HepG2 (cell line): ENCODE measurements at regions not wholly inside any gene's neighbourhood (a gene's known extent, or its start where the extent isn't known, plus 50 kb on each side); places are given as distances from the start of the nearest gene placed in this dataset.

Experiments
- AHR ChIP-seq: IDR thresholded peaks from 2 replicates; pipeline ENCODE4 v1.6.1; 2018; ENCODE audit warnings: missing genetic modification reagents, missing compliant biosample characterization
- ATF2 ChIP-seq: sonication (generic); formaldehyde crosslinking; IDR thresholded peaks from 2 replicates; pipeline ENCODE4 v1.4.0; 2020; ENCODE audit warnings: missing genetic modification reagents
- BATF2 ChIP-seq: sonication (generic); formaldehyde crosslinking; IDR thresholded peaks from 2 replicates; pipeline ENCODE4 v1.8.0; 2022; ENCODE audit warnings: mild to moderate bottlenecking, missing genetic modification reagents, moderate library complexity
- CTCF ChIP-seq: sonication (generic); formaldehyde crosslinking; IDR thresholded peaks from 2 replicates; pipeline ENCODE4 v1.5.0; 2020; ENCODE audit warnings: mild to moderate bottlenecking, missing genetic modification reagents, moderate library complexity
- ELF1 ChIP-seq: sonication (generic); formaldehyde crosslinking; IDR thresholded peaks from 2 replicates; pipeline ENCODE4 v1.4.0; 2020; ENCODE audit warnings: missing genetic modification reagents
- NBN ChIP-seq: fragments of 450-650 bp; conservative IDR thresholded peaks from 2 replicates; pipeline ENCODE4 v1.6.1; 2017
- PBX2 ChIP-seq: IDR thresholded peaks from 2 replicates; pipeline ENCODE4 v1.6.1; 2016; ENCODE audit warnings: control low read depth
- PHF5A ChIP-seq: IDR thresholded peaks from one replicate; pipeline ENCODE4 v1.6.1; 2018; ENCODE audit warnings: low read depth, missing genetic modification reagents; ENCODE audit not compliant: unreplicated experiment
- SAFB2 ChIP-seq: sonication (generic); formaldehyde crosslinking; IDR thresholded peaks from 2 replicates; pipeline ENCODE4 v1.5.1; 2020; ENCODE audit warnings: missing genetic modification reagents, low read depth, mild to moderate bottlenecking, borderline replicate concordance
- SMAD3 ChIP-seq: sonication (generic); formaldehyde crosslinking; IDR thresholded peaks from 2 replicates; pipeline ENCODE4 v1.4.0; 2020; ENCODE audit warnings: missing genetic modification reagents
- TAF1 ChIP-seq: sonication (generic); formaldehyde crosslinking; IDR thresholded peaks from 2 replicates; pipeline ENCODE4 v1.4.0; 2020; ENCODE audit warnings: missing genetic modification reagents
- ZFP1 ChIP-seq: IDR thresholded peaks from 2 replicates; pipeline ENCODE4 v1.6.1; 2016

GRCh38 chr3:34351882-34352777 is 553.7 kb downstream of the PDCD6IP start:
- TF ChIP-seq PBX2 (CRISPR knock-in tag) = no peak
- TF ChIP-seq AHR (CRISPR knock-in tag) = no peak
- no peak for TF ChIP-seq NBN
- no peak for TF ChIP-seq ELF1
- TF ChIP-seq ZFP1 (CRISPR knock-in tag) = no peak
- TF ChIP-seq TAF1 = no peak
- no peak for TF ChIP-seq CTCF
- TF ChIP-seq SMAD3 (CRISPR knock-in tag) = no peak
- no peak for TF ChIP-seq PHF5A
- no peak for TF ChIP-seq SAFB2 (CRISPR knock-in tag)
- TF ChIP-seq BATF2 = no peak
- no peak for TF ChIP-seq ATF2 (CRISPR knock-in tag)
